Prostate gland (tissue), 2 donors: ENCODE measurements at regions not wholly inside any gene's neighbourhood (a gene's known extent, or its start where the extent isn't known, plus 50 kb on each side); places are given as distances from the start of the nearest gene placed in this dataset.

Experiments
- DNase-seq: peaks from one replicate; pipeline ENCODE4 v3.0.0-alpha.2; 2019; ENCODE audit warnings: low spot score
- H3K27ac ChIP-seq, 2 donors: fragments of 200-600 bp; sonication (generic); 2 replicates each; pipeline ENCODE4 v1.5.1; 2017 to 2019
- H3K27me3 ChIP-seq: fragments of 200-600 bp; sonication (generic); replicated peaks from 2 replicates; pipeline ENCODE4 v1.5.1; 2019; ENCODE audit not compliant: insufficient read depth
- H3K36me3 ChIP-seq, 2 donors: fragments of 200-600 bp; sonication (generic); 1 replicate in 1 of 2; 2 replicates in 1 of 2; pipeline versions ENCODE4 v1.5.1 to v1.8.1; 2017 to 2019
- H3K4me1 ChIP-seq: fragments of 200-600 bp; sonication (generic); replicated peaks from 2 replicates; pipeline ENCODE4 v1.5.1; 2019
- H3K4me3 ChIP-seq, 2 donors: fragments of 200-600 bp; sonication (generic); 2 replicates each; pipeline ENCODE4 v1.5.1; 2017 to 2019
- H3K9me3 ChIP-seq: fragments of 200-600 bp; sonication (generic); 2 replicates; pipeline ENCODE4 v1.5.1; 2017
- CTCF ChIP-seq, 4 experiments: fragments of 200-600 bp in 2 of 4; fragments of 450-650 bp in 2 of 4; sonication (generic) in 2 of 4; IDR thresholded peaks; 1 replicate in 3 of 4; 2 replicates in 1 of 4; pipeline ENCODE4 v1.5.1; 2016 to 2019; ENCODE audit warnings: antibody characterized with exemption in 4 of 4, mild to moderate bottlenecking in 2 of 4, moderate library complexity in 2 of 4
- POLR2A ChIP-seq: fragments of 450-650 bp; IDR thresholded peaks from one replicate; pipeline ENCODE4 v1.6.1; 2016; ENCODE audit warnings: antibody characterized with exemption, mild to moderate bottlenecking
- POLR2AphosphoS5 ChIP-seq: sonication (generic); formaldehyde crosslinking; IDR thresholded peaks from one replicate; pipeline ENCODE4 v1.6.1; 2017; ENCODE audit warnings: antibody characterized with exemption
- WGBS: methylation state at CpG from one replicate; pipeline ENCODE4 v1.1.5; 2018; 5-methylcytosine and 5-hydroxymethylcytosine counted together
- intact Hi-C: fragments of 100-400 bp; cut with DNase I; formaldehyde crosslinking; loops from one replicate; pipeline ENCODE4 v1.14.2; 2022

- Histone ChIP-seq H3K27ac (no peak overlapping the region), H3K4me1 (no peaks in the 10 kb centered on the region), H3K4me3 (no peak overlapping the region), H3K36me3 (no peaks in the 10 kb centered on the region), H3K9me3 (no peaks in the 10 kb centered on the region), H3K27me3 (no peaks in the 10 kb centered on the region)
- intact Hi-C loops, result no loop called here
- TF ChIP-seq CTCF (IDR thresholded peaks at IDR 0.05), result no peak
- TF ChIP-seq POLR2AphosphoS5, result no peak
- TF ChIP-seq POLR2A, result no peak
- WGBS, result 51% methylated on average over 1 of the region's 1 CpG
- DNase-seq, result no peak
Measured at GRCh38 chr1:194055536-194055935, 869.1 kb upstream of the B3GALT2 start.

DNA sequence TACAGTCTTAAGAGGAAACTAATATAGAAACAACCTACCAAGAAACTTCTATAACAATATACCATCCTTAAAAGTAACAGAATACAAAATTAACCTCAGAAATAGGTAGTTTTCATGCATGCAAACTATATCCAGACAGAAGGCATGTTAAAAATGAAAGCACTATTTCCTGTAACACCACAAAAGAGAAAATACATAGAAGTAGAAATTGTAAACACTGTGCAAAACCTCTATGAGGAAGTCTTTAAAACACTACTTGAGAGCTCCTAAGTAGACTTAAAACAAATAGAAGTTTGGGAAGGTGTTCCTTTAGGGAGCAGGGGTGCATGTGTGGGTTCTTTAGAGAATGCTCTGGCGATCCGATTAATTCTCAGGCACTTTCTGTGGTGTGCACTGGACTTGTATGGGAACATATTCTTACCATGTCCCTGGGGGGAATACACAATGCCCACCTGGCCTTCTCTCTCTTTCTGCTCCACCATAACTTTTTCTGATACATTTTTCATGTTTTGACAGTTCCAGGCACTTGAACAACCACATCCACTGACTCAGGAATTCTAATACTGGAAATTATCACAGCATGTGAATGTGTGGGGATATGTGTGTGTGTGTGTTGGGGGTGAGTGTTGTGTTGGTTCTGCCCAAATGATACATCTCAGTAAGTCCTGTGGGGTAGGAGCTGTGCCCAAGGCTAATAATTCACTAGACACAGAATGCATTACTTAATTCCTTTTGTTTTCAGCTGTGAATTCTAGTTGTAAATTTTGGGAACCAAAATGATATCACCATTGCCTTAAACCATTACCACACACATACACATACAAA is 866.3 kb upstream of the B3GALT2 start:
- WGBS, result 95% methylated on average over 2 of the region's 2 CpGs
- H3K9me3 ChIP-seq, result no peaks in the 10 kb centered on the region
- no peaks in the 10 kb centered on the region for H3K27me3 ChIP-seq
- DNase-seq, result no peak
- intact Hi-C loops, result no loop called here
- H3K4me3 ChIP-seq, result no peak overlapping the region
- no peaks in the 10 kb centered on the region for H3K4me1 ChIP-seq
- TF ChIP-seq POLR2A, result no peak
- no peak for TF ChIP-seq CTCF (IDR thresholded peaks at IDR 0.05)
- no peak for TF ChIP-seq POLR2AphosphoS5
- no peaks in the 10 kb centered on the region for H3K36me3 ChIP-seq
- H3K27ac ChIP-seq, result no peak overlapping the region

DNA sequence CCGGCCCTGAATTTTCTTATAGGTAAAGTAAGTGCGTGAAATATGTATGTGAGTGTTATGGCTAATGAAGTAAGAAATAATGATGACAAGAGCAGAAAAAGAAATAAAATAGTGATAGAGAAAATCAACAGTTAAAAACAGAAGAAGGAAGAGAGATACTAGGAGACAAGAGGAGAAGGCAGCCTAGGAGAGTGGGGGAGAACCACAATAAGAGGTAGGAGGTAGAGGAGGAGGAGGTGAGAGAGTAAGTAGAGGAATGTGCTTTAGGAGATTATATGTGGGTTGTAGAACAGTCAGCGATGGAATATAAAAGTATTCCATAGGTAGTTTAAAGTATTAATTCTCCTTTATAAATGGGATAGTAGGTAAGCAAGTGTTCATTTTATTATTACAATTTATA is 861.5 kb upstream of the B3GALT2 start:
- Histone ChIP-seq H3K36me3 (no peaks in the 10 kb centered on the region), H3K4me3 (no peak overlapping the region), H3K9me3 (no peaks in the 10 kb centered on the region), H3K27ac (no peak overlapping the region), H3K27me3 (no peaks in the 10 kb centered on the region), H3K4me1 (no peaks in the 10 kb centered on the region)
- DNase-seq, result no peak
- WGBS, result 65% methylated on average over 3 of the region's 3 CpGs
- intact Hi-C loops, result no loop called here
- TF ChIP-seq POLR2AphosphoS5, result no peak
- no peak for TF ChIP-seq POLR2A
- TF ChIP-seq CTCF (IDR thresholded peaks at IDR 0.05), result no peak

DNA sequence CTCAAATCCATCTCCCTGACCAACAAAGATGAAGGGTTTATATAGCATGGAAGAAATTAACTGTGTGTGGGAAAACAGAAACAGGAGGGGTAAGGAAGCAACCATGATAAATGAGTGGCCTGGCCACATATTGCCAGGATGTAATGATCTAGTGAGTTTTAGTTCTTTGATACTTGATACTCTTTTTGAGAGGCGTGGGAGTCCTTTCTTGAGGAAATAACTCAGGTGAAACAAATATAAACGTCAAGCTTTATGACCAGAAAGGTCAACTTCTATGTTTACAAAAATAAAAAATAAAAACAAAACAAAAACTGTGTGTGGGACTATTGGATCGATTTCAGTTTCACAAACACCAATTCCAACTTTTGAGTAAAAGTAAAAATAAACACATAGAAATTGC is 860.8 kb upstream of the B3GALT2 start:
- 37% methylated on average over 3 of the region's 3 CpGs for WGBS
- Histone ChIP-seq H3K27me3 (no peaks in the 10 kb centered on the region), H3K4me3 (no peak overlapping the region), H3K4me1 (no peaks in the 10 kb centered on the region), H3K27ac (no peak overlapping the region), H3K9me3 (no peaks in the 10 kb centered on the region), H3K36me3 (no peaks in the 10 kb centered on the region)
- DNase-seq, result no peak
- no peak for TF ChIP-seq POLR2A
- no peak for TF ChIP-seq CTCF (IDR thresholded peaks at IDR 0.05)
- TF ChIP-seq POLR2AphosphoS5, result no peak
- intact Hi-C loops, result no loop called here

DNA sequence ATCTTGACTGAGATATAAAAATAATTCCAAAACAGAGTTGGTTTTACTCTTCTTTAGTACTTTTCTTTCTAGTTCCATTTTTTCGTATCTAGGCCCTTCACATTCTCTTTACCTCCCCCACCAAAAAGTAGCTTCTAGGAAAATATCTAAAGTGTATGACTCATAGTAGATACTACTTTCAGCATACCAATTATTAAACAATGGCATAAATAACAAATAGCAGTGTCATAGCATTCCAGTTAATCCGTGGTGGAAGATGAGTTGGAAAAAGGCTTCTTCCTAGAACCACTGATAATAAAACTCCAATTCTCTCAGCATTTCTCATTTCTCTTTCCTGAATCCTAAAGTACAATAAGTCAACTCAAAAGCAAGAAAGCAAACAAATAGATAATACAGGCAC is 859.0 kb upstream of the B3GALT2 start:
- no peak for DNase-seq
- no peaks in the 10 kb centered on the region for H3K36me3 ChIP-seq
- 75% methylated on average over 2 of the region's 2 CpGs for WGBS
- intact Hi-C loops, result no loop called here
- H3K27me3 ChIP-seq, result no peaks in the 10 kb centered on the region
- no peak for TF ChIP-seq CTCF (IDR thresholded peaks at IDR 0.05)
- TF ChIP-seq POLR2AphosphoS5, result no peak
- no peak for TF ChIP-seq POLR2A
- H3K9me3 ChIP-seq, result no peaks in the 10 kb centered on the region
- no peak overlapping the region for H3K4me3 ChIP-seq
- H3K27ac ChIP-seq, result no peak overlapping the region
- H3K4me1 ChIP-seq, result no peaks in the 10 kb centered on the region
